Keratinocyte (primary cell): ENCODE measurements at regions not wholly inside any gene's neighbourhood (a gene's known extent, or its start where the extent isn't known, plus 50 kb on each side); places are given as distances from the start of the nearest gene placed in this dataset.

ENCODE experiments used
- DNase-seq: peaks from one replicate; pipeline ENCODE4 v3.0.0-alpha.2; 2011; ENCODE audit warnings: low read depth, missing footprints, low spot score
- FAIRE-seq: peaks from 2 replicates; lab custom pipeline; 2011; peaks lifted over from hg19 to GRCh38; lab: Jason Lieb, UNC
- H2AFZ ChIP-seq: 2 replicates; pipeline ENCODE4 v1.6.0; 2012; ENCODE audit warnings: low read length, control low read depth, inconsistent platforms; ENCODE audit not compliant: control insufficient read depth
- H3K27ac ChIP-seq: 2 replicates; pipeline ENCODE4 v1.5.1; 2011; ENCODE audit warnings: low read length; ENCODE audit not compliant: control insufficient read depth, insufficient read depth
- H3K27me3 ChIP-seq: 3 replicates; pipeline ENCODE4 v1.6.0; 2011; ENCODE audit warnings: low read length; ENCODE audit not compliant: control insufficient read depth, insufficient read depth; ENCODE audit errors: extremely low read depth
- H3K36me3 ChIP-seq, 2 experiments: 2 replicates in 1 of 2; 3 replicates in 1 of 2; pipeline ENCODE4 v1.5.1; 2011; ENCODE audit warnings: low read length in 2 of 2, mild to moderate bottlenecking in 1 of 2; ENCODE audit not compliant: control insufficient read depth in 2 of 2, insufficient read depth in 2 of 2; ENCODE audit errors: extremely low read depth in 1 of 2
- H3K4me1 ChIP-seq: 3 replicates; pipeline ENCODE4 v1.5.1; 2011; ENCODE audit warnings: low read length; ENCODE audit not compliant: control insufficient read depth, insufficient read depth; ENCODE audit errors: extremely low read depth
- H3K4me2 ChIP-seq: 3 replicates; pipeline ENCODE4 v1.6.0; 2011; ENCODE audit warnings: low read depth, low read length; ENCODE audit not compliant: control insufficient read depth, insufficient read depth; ENCODE audit errors: extremely low read depth
- H3K4me3 ChIP-seq, 3 experiments: fragments of 200-600 bp in 1 of 3; sonication (generic) in 1 of 3; 2 replicates in 2 of 3; 3 replicates in 1 of 3; pipeline ENCODE4 v1.5.1; 2011 to 2016; ENCODE audit warnings: low read length in 3 of 3, mild to moderate bottlenecking in 3 of 3, control low read depth in 2 of 3, inconsistent platforms in 1 of 3, low read depth in 1 of 3, mixed read lengths in 1 of 3, mixed run types in 1 of 3, moderate library complexity in 1 of 3; ENCODE audit not compliant: control insufficient read depth in 2 of 3, insufficient read depth in 2 of 3; ENCODE audit errors: extremely low read depth in 1 of 3
- H3K79me2 ChIP-seq: 2 replicates; pipeline ENCODE4 v1.6.0; 2012; ENCODE audit warnings: low read length; ENCODE audit not compliant: control insufficient read depth, insufficient read depth
- H3K9ac ChIP-seq: 3 replicates; pipeline ENCODE4 v1.6.0; 2011; ENCODE audit warnings: low read length; ENCODE audit not compliant: control insufficient read depth, insufficient read depth; ENCODE audit errors: extremely low read depth
- H3K9me1 ChIP-seq: 3 replicates; pipeline ENCODE4 v1.6.0; 2011; ENCODE audit warnings: low read length; ENCODE audit not compliant: control insufficient read depth, insufficient read depth; ENCODE audit errors: extremely low read depth
- H3K9me3 ChIP-seq: 2 replicates; pipeline ENCODE4 v1.5.1; 2012; ENCODE audit warnings: low read depth, low read length; ENCODE audit not compliant: control insufficient read depth
- H4K20me1 ChIP-seq: 3 replicates; pipeline ENCODE4 v1.6.0; 2011; ENCODE audit warnings: low read length; ENCODE audit not compliant: control insufficient read depth, insufficient read depth; ENCODE audit errors: extremely low read depth
- CTCF ChIP-seq, 3 experiments: IDR thresholded peaks in 1 of 3; conservative IDR thresholded peaks in 1 of 3; optimal IDR thresholded peaks in 1 of 3; 2 replicates in 2 of 3; 3 replicates in 1 of 3; pipeline versions ENCODE3 to v1.5.1; 2011; ENCODE audit warnings: low read length in 3 of 3, mild to moderate bottlenecking in 3 of 3, moderate library complexity in 2 of 3, control low read depth in 1 of 3, inconsistent platforms in 1 of 3; ENCODE audit not compliant: insufficient read depth in 2 of 3; ENCODE audit errors: extremely low read depth in 1 of 3
- EZH2 ChIP-seq: IDR thresholded peaks from one replicate; pipeline ENCODE4 v1.6.1; 2012; ENCODE audit warnings: inconsistent platforms, mild to moderate bottlenecking, low read length, moderate library complexity
- dilution Hi-C: fragments of 300-500 bp; cut with MboI; formaldehyde crosslinking; loops from one replicate; pipeline ENCODE4 v1.7.0; 2020; ENCODE audit warnings: low sequenced_read_pairs; ENCODE audit not compliant: extremely low pct_ligation_motif_present

GRCh38 chr13:89554801-89555200 lies 1792.7 kb upstream of the MIR17HG start:
- dilution Hi-C loops: no loop called here
- Histone ChIP-seq H3K27me3 (no peaks in the 10 kb centered on the region), H3K4me3 (no peak overlapping the region), H3K9ac (no peak overlapping the region), H3K36me3 (no peaks in the 10 kb centered on the region), H3K4me2 (no peak overlapping the region), H3K9me1 (no peaks in the 10 kb centered on the region), H2AFZ (peak overlapping the region; percentile 30), H4K20me1 (no peaks in the 10 kb centered on the region), H3K9me3 (peaks cover 5% of the 10 kb centered on the region), H3K4me1 (peaks cover 10% of the 10 kb centered on the region), H3K27ac (no peak overlapping the region), H3K79me2 (no peaks in the 10 kb centered on the region)
- DNase-seq (no peak), FAIRE-seq (no peak)
- TF ChIP-seq CTCF (optimal IDR thresholded peaks at IDR 0.05 in 1 of 3, IDR thresholded peaks at IDR 0.05 in 1 of 3, conservative IDR thresholded peaks at IDR 0.05 in 1 of 3; ENCODE audit: extremely low read depth in 1 of 3, insufficient read depth in 2 of 3, low read length in 3 of 3) (no peak), EZH2 (no peak)

- Histone ChIP-seq H3K4me3 (no peak overlapping the region), H3K4me1 (no peaks in the 10 kb centered on the region), H2AFZ (no peak overlapping the region), H3K9me1 (no peaks in the 10 kb centered on the region), H3K27me3 (no peaks in the 10 kb centered on the region), H3K36me3 (no peaks in the 10 kb centered on the region), H4K20me1 (no peaks in the 10 kb centered on the region), H3K79me2 (no peaks in the 10 kb centered on the region), H3K9me3 (no peaks in the 10 kb centered on the region), H3K4me2 (no peak overlapping the region), H3K9ac (no peak overlapping the region), H3K27ac (no peak overlapping the region)
- FAIRE-seq (no peak), DNase-seq (no peak)
- dilution Hi-C loops: no loop called here
- TF ChIP-seq CTCF (optimal IDR thresholded peaks at IDR 0.05 in 1 of 3, IDR thresholded peaks at IDR 0.05 in 1 of 3, conservative IDR thresholded peaks at IDR 0.05 in 1 of 3; ENCODE audit: extremely low read depth in 1 of 3, insufficient read depth in 2 of 3, low read length in 3 of 3) (no peak), EZH2 (no peak)
These were observed 1781.9 kb upstream of the MIR17HG start for GRCh38 chr13:89565476-89566100.
